Activated CD8-positive, alpha-beta memory T cell treated with anti-CD3 and anti-CD28 coated beads for 48 hours (primary cell): ENCODE measurements at regions not wholly inside any gene's neighbourhood (a gene's known extent, or its start where the extent isn't known, plus 50 kb on each side); places are given as distances from the start of the nearest gene placed in this dataset.
A peak's percentile ranks its signal among the peaks of the same experiment; 100 is the strongest.

ENCODE experiments used
- DNase-seq, 3 experiments: peaks; one replicate each; pipeline ENCODE4 v3.0.0-alpha.2; 2020; ENCODE audit warnings: low read depth in 2 of 3, low spot score in 2 of 3

- no peak for DNase-seq
Observed at GRCh38 chr4:41883988-41884734, 51.1 kb upstream of the TMEM33 start.

- peak in 1 of 3 experiments; percentile 36 for DNase-seq
Observed at GRCh38 chr4:41882625-41883347, 52.4 kb upstream of the TMEM33 start.

GRCh38 chr4:41881981-41882624 lies 53.1 kb upstream of the TMEM33 start:
- DNase-seq = no peak

GRCh38 chr4:41880840-41881831 lies 54.1 kb upstream of the TMEM33 start:
- no peak for DNase-seq

- no peak for DNase-seq
Observed at GRCh38 chr4:41880022-41880837, 55.0 kb upstream of the TMEM33 start.

- DNase-seq = no peak
Observed at GRCh38 chr4:41879552-41879951, 55.7 kb upstream of the TMEM33 start.

GRCh38 chr4:41878991-41879491 lies 56.2 kb upstream of the TMEM33 start:
- no peak for DNase-seq

GRCh38 chr4:41878170-41878969 lies 56.9 kb upstream of the TMEM33 start:
- DNase-seq = no peak

- DNase-seq = no peak
Observed at GRCh38 chr4:41877020-41877796, 58.0 kb upstream of the TMEM33 start.

GRCh38 chr4:41874873-41875272 lies 60.4 kb upstream of the TMEM33 start:
- DNase-seq = no peak

GRCh38 chr4:41874398-41874797 lies 60.8 kb upstream of the TMEM33 start:
- no peak for DNase-seq

- DNase-seq = no peak
Observed at GRCh38 chr4:41873380-41874295, 61.6 kb upstream of the TMEM33 start.

- no peak for DNase-seq
Observed at GRCh38 chr4:41870035-41870434, 65.2 kb upstream of the TMEM33 start.

GRCh38 chr4:41866799-41867677 lies 68.2 kb upstream of the TMEM33 start:
- no peak for DNase-seq

- no peak for DNase-seq
Observed at GRCh38 chr4:41865981-41866798, 69.0 kb upstream of the TMEM33 start.
